Tibial artery (tissue), 4 donors: ENCODE measurements at regions not wholly inside any gene's neighbourhood (a gene's known extent, or its start where the extent isn't known, plus 50 kb on each side); places are given as distances from the start of the nearest gene placed in this dataset.

ENCODE experiments used
- DNase-seq, 2 donors: peaks; one replicate each; pipeline ENCODE4 v3.0.0-alpha.2; 2019
- H3K27ac ChIP-seq, 2 donors: fragments of 200-600 bp; sonication (generic) in 1 of 2; 1 replicate in 1 of 2; 2 replicates in 1 of 2; pipeline ENCODE4 v1.5.1; 2018 to 2019; ENCODE audit warnings: mild to moderate bottlenecking in 1 of 2
- H3K27me3 ChIP-seq, 2 donors: fragments of 200-600 bp; sonication (generic) in 1 of 2; one replicate each; pipeline versions ENCODE4 v1.5.1 to v1.6.0; 2016 to 2019
- H3K36me3 ChIP-seq, 3 donors: fragments of 200-600 bp; sonication (generic) in 2 of 3; one replicate each; pipeline ENCODE4 v1.5.1; 2016 to 2019; ENCODE audit warnings: mild to moderate bottlenecking in 2 of 3
- H3K4me1 ChIP-seq, 4 donors: fragments of 200-600 bp; sonication (generic) in 2 of 4; 1 replicate in 3 of 4; 2 replicates in 1 of 4; pipeline ENCODE4 v1.5.1; 2016 to 2019
- H3K4me3 ChIP-seq, 2 donors: fragments of 200-600 bp; sonication (generic) in 1 of 2; 1 replicate in 1 of 2; 2 replicates in 1 of 2; pipeline ENCODE4 v1.5.1; 2018 to 2019; ENCODE audit warnings: mild to moderate bottlenecking in 2 of 2
- H3K9me3 ChIP-seq, 3 donors: fragments of 200-600 bp; sonication (generic) in 1 of 3; one replicate each; pipeline ENCODE4 v1.5.1; 2016 to 2019
- CTCF ChIP-seq, 2 experiments: fragments of 200-600 bp in 1 of 2; fragments of 450-650 bp in 1 of 2; IDR thresholded peaks; one replicate each; pipeline ENCODE4 v1.5.1; 2017 to 2019; ENCODE audit warnings: antibody characterized with exemption in 2 of 2, mild to moderate bottlenecking in 1 of 2, moderate library complexity in 1 of 2
- intact Hi-C: fragments of 100-400 bp; cut with DNase I; formaldehyde crosslinking; loops from one replicate; pipeline ENCODE4 v1.15.0; 2023; ENCODE audit warnings: low total_unique reads

DNA sequence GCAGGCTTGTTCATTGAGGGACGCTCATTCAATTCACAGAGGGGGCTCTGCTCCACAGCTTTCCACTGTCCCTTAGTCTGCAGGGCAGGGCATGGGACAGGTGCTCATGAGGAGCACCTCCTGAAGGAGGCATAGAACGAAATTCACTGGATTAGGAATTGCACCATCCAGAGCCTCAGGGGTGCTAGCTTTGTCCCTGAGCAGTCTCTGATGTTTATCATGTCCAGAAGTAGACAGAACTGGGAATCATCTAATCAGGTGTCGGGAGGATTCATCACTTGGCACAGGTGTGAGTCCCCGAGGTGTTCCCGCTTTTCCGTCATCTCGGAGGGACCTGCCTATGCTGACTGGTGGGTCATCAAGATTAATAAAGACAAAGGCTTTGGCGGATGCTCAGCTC is 321.4 kb downstream of the AJAP1 start:
- H3K9me3 ChIP-seq, result no peaks in the 10 kb centered on the region
- TF ChIP-seq CTCF (IDR thresholded peaks at IDR 0.05), result no peak
- H3K4me1 ChIP-seq, result no peaks in the 10 kb centered on the region
- intact Hi-C loops, result no loop called here
- H3K27ac ChIP-seq, result no peak overlapping the region
- H3K4me3 ChIP-seq, result no peak overlapping the region
- H3K27me3 ChIP-seq, result peaks cover 0 to 7% of the 10 kb centered on the region in 2 donors
- no peaks in the 10 kb centered on the region for H3K36me3 ChIP-seq
- DNase-seq, result no peak

DNA sequence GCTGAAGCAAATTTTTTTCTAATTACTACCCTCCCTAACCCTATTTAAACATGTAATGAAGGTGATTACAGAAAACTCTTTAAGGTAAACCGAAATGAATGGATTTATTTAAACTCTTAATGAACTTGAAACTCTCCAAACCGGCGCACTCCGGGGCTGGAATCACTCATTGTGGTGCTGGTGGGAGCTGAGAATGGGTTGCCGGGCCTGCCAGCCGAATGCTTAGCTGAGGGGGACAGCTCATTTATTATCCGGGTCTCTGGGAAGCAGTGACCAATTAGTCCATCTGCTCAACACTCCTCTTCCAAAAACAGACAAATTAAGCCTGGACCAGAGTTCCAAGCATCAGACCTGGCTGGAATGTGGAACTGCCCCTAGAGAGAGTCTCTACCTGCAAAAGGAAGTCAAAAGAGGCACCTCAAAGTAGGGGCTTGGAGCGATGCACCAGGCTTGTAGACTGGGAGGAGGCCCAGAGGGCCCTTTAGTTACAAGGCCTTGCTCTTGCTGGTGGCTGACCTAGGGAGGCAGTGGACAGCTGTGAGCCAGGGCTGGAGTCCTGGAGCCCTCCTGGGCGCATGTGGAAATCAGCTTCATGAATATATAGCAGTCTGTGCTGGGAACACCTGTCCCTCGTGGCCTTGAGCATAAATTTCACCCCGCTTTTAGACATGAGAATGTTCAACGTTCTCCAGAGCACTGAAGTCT is 320.7 kb downstream of the AJAP1 start:
- TF ChIP-seq CTCF (IDR thresholded peaks at IDR 0.05), result no peak
- no peaks in the 10 kb centered on the region for H3K36me3 ChIP-seq
- H3K4me1 ChIP-seq, result no peaks in the 10 kb centered on the region
- intact Hi-C loops, result no loop called here
- peaks cover 0 to 6% of the 10 kb centered on the region in 2 donors for H3K27me3 ChIP-seq
- no peak overlapping the region for H3K27ac ChIP-seq
- no peak overlapping the region for H3K4me3 ChIP-seq
- no peaks in the 10 kb centered on the region for H3K9me3 ChIP-seq
- DNase-seq, result no peak

- Histone ChIP-seq H3K27ac (no peak overlapping the region), H3K4me1 (no peaks in the 10 kb centered on the region), H3K27me3 (peaks cover 0 to 3% of the 10 kb centered on the region in 2 donors), H3K9me3 (no peaks in the 10 kb centered on the region), H3K4me3 (no peak overlapping the region), H3K36me3 (no peaks in the 10 kb centered on the region)
- no peak for DNase-seq
- TF ChIP-seq CTCF (IDR thresholded peaks at IDR 0.05), result no peak
- intact Hi-C loops, result no loop called here
Observed at GRCh38 chr1:4973341-4973740, 318.9 kb downstream of the AJAP1 start.

DNA sequence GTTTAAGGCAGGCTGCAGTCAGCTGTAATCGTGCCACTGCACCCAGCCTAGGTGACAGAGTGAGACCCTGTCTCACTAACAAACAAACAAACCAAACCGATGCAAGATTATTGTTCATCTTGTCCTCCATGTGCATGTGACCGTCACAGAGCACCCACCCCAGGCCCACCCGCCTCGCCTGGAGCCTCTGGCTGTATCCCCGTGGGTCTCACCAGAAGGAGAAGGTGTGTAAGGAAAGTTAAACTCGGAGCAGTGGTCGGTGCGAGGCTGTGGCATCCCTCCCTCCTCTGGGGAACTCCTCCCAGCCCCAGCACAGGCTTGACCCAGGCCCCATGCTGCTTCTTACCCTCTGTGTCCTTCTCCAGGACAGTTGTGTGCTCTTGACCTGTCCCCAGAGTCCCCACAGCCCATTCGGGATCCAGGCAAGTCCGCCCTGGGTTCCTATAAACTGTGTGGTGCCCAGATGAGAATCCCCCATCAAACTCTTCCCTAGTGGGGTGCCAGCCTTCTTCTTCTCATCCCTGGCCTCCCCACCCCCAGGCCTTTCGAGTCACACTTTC is 318.4 kb downstream of the AJAP1 start:
- H3K27me3 ChIP-seq, result peaks cover 0 to 3% of the 10 kb centered on the region in 2 donors
- no peaks in the 10 kb centered on the region for H3K9me3 ChIP-seq
- no peaks in the 10 kb centered on the region for H3K36me3 ChIP-seq
- no peak overlapping the region for H3K27ac ChIP-seq
- no peak for DNase-seq
- TF ChIP-seq CTCF (IDR thresholded peaks at IDR 0.05), result no peak
- H3K4me3 ChIP-seq, result no peak overlapping the region
- H3K4me1 ChIP-seq, result no peaks in the 10 kb centered on the region
- intact Hi-C loops, result no loop called here

GRCh38 chr1:4971666-4972065 is 317.3 kb downstream of the AJAP1 start:
- no peak overlapping the region for H3K4me3 ChIP-seq
- TF ChIP-seq CTCF (IDR thresholded peaks at IDR 0.05), result no peak
- H3K9me3 ChIP-seq, result no peaks in the 10 kb centered on the region
- intact Hi-C loops, result no loop called here
- no peaks in the 10 kb centered on the region for H3K36me3 ChIP-seq
- H3K27ac ChIP-seq, result no peak overlapping the region
- H3K4me1 ChIP-seq, result no peaks in the 10 kb centered on the region
- no peaks in the 10 kb centered on the region for H3K27me3 ChIP-seq
- no peak for DNase-seq
